WERI-Rb-1 (cell line): ENCODE measurements at regions not wholly inside any gene's neighbourhood (a gene's known extent, or its start where the extent isn't known, plus 50 kb on each side); places are given as distances from the start of the nearest gene placed in this dataset.

Experiments
- DNase-seq: peaks from one replicate; pipeline ENCODE4 v3.0.0-alpha.2; 2020
- H3K27ac ChIP-seq: fragments of 250-450 bp; sonication (Bioruptor Pico); 2 replicates; pipeline ENCODE4 v1.5.1; 2020; ENCODE audit warnings: mild to moderate bottlenecking, moderate library complexity
- H3K27me3 ChIP-seq: fragments of 250-450 bp; sonication (Bioruptor Pico); 2 replicates; pipeline ENCODE4 v1.5.1; 2021; ENCODE audit warnings: mild to moderate bottlenecking, low read depth, moderate library complexity; ENCODE audit not compliant: insufficient read depth, severe bottlenecking
- H3K36me3 ChIP-seq: fragments of 250-450 bp; sonication (Bioruptor Pico); 2 replicates; pipeline ENCODE4 v1.5.1; 2020; ENCODE audit warnings: mild to moderate bottlenecking, moderate library complexity
- H3K4me3 ChIP-seq: 2 replicates; pipeline ENCODE4 v1.5.1; 2011; ENCODE audit warnings: low read depth, mild to moderate bottlenecking, control low read depth, low read length
- H3K9me3 ChIP-seq: fragments of 250-450 bp; sonication (Bioruptor Pico); 2 replicates; pipeline ENCODE4 v1.5.1; 2021; ENCODE audit warnings: mild to moderate bottlenecking, moderate library complexity; ENCODE audit not compliant: severe bottlenecking
- TF ChIP-seq, protein P1 (sequence below): IDR thresholded peaks from 2 replicates; pipeline ENCODE4 v1.5.1; 2011; ENCODE audit warnings: low read depth, mild to moderate bottlenecking, control low read depth, inconsistent platforms, low read length

DNA sequence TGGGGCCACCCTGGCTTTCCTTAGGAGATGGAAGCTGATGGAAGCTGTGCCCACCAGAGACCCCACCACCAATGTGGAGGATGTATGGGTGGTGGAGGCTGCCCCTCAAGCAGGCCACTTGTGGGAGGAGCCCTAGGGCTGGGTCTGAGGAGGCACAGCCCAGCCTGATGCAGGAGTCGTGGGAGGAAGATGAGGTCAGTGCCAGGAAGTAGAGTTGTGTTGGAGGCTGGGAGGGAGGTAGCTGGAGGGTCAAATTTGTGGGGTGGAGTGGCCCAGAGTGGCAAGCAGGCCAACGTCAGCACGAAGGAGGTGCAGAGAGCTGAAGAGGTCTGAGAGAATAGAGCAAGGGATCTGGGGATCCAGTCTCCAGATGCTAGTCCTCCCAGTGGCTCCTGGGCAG, 119.0 kb upstream of the USP24 start:
- H3K27me3 ChIP-seq: peaks cover 53% of the 10 kb centered on the region
- no peak overlapping the region for H3K4me3 ChIP-seq
- H3K36me3 ChIP-seq: no peaks in the 10 kb centered on the region
- DNase-seq: no peak
- no peak overlapping the region for H3K27ac ChIP-seq
- TF ChIP-seq, protein P1, sequence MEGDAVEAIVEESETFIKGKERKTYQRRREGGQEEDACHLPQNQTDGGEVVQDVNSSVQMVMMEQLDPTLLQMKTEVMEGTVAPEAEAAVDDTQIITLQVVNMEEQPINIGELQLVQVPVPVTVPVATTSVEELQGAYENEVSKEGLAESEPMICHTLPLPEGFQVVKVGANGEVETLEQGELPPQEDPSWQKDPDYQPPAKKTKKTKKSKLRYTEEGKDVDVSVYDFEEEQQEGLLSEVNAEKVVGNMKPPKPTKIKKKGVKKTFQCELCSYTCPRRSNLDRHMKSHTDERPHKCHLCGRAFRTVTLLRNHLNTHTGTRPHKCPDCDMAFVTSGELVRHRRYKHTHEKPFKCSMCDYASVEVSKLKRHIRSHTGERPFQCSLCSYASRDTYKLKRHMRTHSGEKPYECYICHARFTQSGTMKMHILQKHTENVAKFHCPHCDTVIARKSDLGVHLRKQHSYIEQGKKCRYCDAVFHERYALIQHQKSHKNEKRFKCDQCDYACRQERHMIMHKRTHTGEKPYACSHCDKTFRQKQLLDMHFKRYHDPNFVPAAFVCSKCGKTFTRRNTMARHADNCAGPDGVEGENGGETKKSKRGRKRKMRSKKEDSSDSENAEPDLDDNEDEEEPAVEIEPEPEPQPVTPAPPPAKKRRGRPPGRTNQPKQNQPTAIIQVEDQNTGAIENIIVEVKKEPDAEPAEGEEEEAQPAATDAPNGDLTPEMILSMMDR: no peak
- H3K9me3 ChIP-seq: no peaks in the 10 kb centered on the region

DNA sequence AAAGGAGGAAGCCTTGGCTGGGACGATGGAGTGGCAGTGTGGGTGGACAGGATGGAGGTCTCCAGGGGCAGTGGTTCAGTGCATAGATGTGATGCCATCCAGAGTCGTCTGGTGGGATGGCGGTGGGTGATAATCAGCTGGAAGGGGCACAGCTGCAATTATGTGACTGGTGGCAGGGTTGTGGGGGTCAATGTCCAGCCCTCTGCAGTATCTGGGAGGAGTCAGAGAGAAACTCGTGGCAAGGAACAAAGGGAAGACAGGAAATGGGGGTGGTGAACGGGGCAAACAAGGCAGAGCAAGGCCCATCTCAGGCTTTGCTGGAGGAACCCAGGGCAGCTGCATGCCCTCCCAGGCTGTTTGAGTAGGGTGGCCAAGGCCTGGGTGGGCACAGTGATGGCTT, 118.3 kb upstream of the USP24 start:
- TF ChIP-seq, protein P1: no peak
- Histone ChIP-seq H3K27me3 (peaks cover 53% of the 10 kb centered on the region), H3K4me3 (no peak overlapping the region), H3K9me3 (no peaks in the 10 kb centered on the region), H3K36me3 (no peaks in the 10 kb centered on the region), H3K27ac (no peak overlapping the region)
- no peak for DNase-seq

DNA sequence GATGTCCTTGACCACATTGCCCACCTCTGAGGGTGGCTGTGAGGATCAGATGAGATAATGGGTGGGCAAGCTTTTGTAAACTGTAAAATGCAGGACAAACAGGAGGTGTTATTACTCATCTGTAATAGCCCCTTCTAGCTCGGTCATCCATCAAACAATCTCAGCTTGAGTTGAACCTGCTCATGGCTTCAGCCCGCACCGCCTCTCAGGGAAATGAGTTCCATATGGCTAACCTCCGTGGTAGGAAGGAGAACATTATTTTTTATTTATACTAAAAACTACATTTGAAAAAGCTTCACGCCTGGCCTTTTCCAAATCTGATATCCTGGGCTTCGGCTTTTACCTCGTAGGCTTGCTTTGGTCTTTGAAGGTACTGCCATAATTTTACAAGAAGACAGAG, 116.2 kb upstream of the USP24 start:
- Histone ChIP-seq H3K36me3 (no peaks in the 10 kb centered on the region), H3K9me3 (no peaks in the 10 kb centered on the region), H3K27me3 (peaks cover 46% of the 10 kb centered on the region), H3K4me3 (no peak overlapping the region), H3K27ac (no peak overlapping the region)
- TF ChIP-seq, protein P1: no peak
- DNase-seq: no peak

DNA sequence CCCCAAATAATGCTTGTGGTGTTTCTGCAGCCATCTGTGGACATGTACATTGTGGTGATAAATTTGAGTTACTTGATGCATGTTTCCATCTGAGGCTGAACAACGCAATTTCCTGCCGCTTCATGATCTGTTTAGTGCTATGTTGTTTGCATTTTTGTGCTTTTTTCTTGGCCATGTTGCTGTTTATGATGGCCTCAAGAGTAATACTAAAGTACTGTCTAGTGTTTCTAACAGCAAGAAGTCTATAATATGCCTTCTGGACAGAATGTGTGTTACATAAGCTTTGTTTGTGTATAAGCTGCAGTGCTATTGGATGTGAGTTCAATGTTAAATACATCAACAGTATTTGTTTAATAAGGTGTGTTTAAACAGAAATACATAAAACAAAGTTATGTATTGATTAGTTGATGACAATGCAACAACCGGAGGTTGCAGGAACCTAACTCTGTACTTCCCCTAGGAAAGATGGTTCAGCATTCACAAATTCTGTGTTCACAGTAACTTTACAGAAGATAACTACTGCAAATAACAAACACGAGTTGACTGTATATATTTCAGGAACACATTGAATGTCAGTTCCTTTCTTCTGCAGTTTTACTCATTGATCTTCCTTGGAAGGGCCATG, 114.8 kb upstream of the USP24 start:
- TF ChIP-seq, protein P1: no peak
- no peaks in the 10 kb centered on the region for H3K9me3 ChIP-seq
- peaks cover 39% of the 10 kb centered on the region for H3K27me3 ChIP-seq
- no peak overlapping the region for H3K4me3 ChIP-seq
- no peak for DNase-seq
- H3K36me3 ChIP-seq: no peaks in the 10 kb centered on the region
- H3K27ac ChIP-seq: no peak overlapping the region

DNA sequence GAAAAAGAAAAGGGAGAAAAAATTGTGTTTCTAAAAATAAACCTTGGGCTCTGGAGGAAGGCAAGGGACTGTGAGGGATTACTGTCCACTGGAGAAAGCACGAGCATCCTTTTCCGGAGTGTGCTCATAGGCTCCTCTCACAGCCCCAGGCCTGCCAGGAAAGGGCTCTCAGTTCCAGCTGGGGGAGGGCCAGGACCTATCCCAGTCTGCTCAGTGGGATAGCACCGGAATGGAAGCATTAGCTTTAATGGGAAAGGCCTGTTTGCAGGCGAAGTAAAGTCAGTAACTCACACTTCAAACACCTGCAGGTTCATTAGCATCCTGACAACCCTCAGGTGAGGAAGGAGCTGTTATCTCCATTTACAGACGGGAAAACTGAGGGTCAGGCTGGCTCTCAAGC, 113.9 kb upstream of the USP24 start:
- Histone ChIP-seq H3K9me3 (no peaks in the 10 kb centered on the region), H3K4me3 (no peak overlapping the region), H3K36me3 (no peaks in the 10 kb centered on the region), H3K27me3 (peaks cover 31% of the 10 kb centered on the region), H3K27ac (no peak overlapping the region)
- TF ChIP-seq, protein P1: no peak
- DNase-seq: no peak
